Activated naive CD4-positive, alpha-beta T cell treated with Interleukin-2 at 50 U/mL for 16 hours (primary cell): ENCODE measurements at regions not wholly inside any gene's neighbourhood (a gene's known extent, or its start where the extent isn't known, plus 50 kb on each side); places are given as distances from the start of the nearest gene placed in this dataset.
"Not testable (repeated sequence)": the region's sequence is repeated elsewhere in the genome, so short reads cannot be mapped to it uniquely, and the experiment has no call there.

ENCODE experiments used
- DNase-seq: peaks from one replicate; pipeline ENCODE4 v3.0.0-alpha.2; 2020

DNA sequence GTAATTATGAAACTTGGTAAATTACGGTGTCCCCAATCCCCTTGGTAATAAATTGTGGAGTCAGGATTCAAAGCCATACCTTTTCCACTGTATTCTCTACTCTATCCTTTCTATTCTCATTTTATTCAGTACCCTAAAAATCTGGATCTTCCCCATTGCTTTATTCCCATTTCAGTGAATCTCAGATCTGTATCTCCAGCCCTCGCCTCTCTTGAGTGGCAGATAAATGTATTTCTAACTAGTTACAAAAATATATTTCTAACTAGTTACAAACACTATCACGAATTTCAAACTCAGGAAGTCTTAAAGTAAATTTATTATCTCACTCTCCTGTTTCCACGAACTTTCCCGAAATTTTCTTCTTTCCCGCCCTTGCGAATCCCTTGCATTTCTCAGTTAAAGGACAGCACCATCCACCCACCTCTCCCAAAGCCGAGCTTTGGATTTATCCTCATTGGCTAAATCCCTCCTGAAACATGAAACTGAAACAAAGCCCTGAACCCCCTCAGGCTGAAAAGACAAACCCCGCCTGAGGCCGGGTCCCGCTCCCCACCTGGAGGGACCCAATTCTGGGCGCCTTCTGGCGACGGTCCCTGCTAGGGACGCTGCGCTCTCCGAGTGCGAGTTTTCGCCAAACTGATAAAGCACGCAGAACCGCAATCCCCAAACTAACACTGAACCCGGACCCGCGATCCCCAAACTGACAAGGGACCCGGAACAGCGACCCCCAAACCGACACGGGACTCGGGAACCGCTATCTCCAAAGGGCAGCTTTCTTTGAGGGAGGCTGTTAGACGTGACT lies 164.3 kb upstream of the PABPC3 start:
- DNase-seq: no peak

DNA sequence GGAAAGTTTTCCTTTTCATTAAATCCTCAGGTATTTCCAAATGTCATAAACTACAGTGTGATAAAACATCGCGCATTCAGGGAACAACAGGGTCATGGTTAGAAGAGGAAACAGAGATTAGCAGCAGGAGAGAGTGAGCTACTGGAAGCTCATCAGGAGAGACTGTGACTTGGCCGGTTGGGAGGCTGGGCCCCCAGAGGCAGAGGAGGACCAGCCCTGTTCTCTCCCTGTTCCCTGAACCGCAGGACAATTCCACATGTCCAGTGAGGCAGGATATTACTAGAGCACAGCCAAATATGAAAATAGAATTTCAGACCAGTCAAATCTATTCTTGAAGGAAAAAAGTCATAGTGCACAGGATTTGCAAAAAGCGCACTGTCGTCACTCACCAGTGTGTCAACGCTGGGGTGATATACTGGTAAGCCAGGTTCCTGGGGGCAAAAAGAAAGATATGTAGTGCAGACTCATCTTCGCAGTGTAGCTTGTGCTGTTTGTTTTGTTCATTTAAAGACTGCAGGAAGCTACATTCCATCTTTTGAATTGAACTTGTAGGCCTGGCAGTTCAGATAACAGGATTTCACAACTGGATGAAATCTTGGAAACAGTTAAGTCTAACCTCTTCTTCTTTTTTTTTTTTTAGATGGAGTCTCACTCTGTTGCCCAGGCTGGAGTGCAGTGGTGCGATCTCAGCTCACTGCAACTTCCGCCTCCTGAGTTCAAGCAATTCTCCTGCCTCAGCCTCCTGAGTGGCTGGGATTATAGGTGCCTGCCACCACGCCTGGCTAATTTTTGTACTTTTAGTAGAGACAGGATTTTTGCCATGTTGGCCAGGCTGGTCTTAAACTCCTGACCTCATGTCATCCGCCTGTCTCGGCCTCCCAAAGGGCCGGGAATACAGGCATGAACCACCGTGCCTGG lies 162.6 kb upstream of the PABPC3 start:
- not testable (repeated sequence) for DNase-seq

DNA sequence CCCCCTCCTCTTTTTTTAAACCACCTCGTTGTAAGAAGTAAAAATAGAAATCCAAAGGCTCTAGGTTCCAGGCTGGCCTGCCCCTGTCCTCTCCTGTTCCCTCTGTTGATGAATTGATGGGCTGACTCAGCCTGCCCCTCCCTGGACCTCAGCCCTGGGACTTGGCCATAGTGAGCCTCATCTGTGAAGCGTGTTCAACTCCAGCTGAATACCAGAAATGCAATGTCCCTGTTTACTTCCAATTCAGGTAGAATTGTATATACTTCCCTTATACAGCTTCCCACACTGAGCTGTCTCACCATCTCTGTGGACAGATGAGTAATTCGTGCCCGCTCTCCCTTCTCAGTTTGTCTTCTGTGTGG lies 161.9 kb upstream of the PABPC3 start:
- not testable (repeated sequence) for DNase-seq

DNA sequence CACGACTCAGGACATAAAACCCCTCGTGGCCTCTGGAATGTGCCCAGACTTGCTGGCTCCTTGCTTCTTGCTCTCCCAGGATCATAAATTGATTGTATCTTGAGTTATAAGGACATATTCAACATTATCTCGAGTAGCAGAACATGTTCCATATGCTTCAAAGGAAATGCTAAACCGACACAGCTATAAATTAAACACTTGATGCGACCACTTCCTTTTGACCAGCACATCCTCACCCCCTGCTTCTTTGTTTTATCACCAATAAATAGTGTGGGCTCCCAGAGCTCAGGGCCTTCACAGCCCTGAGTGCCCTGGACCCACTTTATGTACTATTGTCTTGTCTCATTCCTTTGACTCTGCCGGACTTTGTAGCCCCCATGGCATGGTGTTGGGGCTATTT lies 157.0 kb upstream of the PABPC3 start:
- DNase-seq: no peak

DNA sequence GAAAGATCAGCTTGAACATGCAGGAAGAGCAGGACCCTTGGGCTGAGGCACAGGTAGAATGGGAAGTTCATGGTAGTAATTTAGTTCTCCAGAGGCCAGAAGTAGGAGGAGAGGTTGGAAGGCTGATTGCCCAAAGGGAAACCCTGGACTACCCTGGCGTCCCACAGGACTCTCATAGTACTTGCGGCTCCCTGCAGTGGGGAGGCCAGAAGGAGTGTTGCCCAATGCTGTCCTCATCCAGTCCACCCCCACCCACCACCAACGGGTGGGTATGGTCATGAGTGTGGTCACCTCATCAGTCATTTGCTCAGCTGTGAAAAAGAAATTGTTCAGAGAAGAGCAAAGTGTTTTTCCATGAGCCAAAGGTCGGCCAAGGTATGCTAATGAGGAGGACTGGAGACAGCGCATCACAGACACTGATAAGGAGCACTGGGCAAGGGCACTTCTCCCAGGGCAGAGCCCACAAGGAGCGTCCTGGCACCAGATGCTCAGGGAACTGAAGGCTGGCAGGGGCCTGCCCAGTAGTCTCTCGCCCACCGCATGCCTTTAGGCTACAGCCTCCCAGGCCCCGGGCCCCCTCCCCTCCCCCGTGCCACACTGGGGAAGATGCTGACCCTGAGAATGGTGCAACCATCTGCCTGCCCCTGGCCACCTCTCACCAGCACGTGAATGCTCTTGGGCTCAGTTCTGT lies 154.8 kb upstream of the PABPC3 start:
- DNase-seq: not testable (repeated sequence)

DNA sequence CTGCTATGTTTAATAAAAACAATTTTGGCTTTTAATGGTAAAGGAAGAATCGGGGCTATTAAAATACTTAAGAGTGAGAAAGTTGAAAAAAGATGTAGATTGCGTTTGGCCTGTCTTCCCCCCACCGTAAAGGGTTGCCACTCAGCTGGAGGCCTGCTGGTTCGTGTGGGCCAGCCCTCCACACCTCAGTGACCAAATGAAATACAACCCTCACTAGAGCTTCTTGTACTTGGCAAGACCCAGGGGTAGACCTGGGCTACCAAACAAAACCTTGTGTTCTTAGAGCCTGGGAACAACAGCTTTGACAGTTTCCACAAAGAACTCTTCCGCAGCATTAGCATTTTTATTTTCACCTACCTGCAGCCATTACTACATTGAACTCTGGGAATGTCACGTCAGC lies 152.8 kb upstream of the PABPC3 start:
- DNase-seq: no peak

DNA sequence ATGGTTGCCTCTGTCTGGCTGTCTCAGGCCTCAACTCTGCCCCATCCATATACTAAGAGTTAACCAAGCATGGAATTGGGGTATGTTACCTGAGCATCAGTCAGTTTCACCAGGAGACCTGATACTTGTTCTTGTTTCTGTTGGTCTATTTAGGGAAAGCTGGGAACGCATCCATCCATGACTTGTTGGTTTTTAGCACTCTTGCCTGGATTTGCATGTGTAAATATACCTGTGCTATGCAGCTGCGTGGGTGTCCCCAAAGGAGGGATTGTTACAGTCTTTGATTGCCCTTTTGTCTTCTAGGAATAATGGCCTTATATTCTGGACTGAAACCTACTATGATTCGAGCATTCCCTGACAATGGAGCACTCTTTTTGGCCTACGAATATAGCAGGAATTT lies 151.9 kb upstream of the PABPC3 start:
- not testable (repeated sequence) for DNase-seq

DNA sequence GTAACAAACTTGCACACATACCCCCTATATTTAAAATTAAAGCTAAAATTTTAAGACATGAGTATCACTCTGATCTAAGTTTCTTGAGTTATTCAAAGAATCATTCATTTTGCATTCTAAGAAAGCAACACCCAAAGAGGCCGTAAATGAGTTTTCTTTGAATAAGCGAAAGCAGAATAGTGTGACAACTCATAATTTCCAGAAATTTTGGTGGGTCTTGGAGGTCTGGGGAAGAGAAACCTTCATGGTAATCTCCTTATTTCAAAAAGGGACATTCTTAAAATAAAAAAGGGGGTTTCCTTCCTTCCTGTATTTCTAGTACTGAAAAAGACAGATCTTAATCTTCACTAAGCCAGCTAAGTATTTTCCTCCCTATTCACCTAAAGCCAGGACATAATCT lies 147.0 kb upstream of the PABPC3 start:
- not testable (repeated sequence) for DNase-seq

DNA sequence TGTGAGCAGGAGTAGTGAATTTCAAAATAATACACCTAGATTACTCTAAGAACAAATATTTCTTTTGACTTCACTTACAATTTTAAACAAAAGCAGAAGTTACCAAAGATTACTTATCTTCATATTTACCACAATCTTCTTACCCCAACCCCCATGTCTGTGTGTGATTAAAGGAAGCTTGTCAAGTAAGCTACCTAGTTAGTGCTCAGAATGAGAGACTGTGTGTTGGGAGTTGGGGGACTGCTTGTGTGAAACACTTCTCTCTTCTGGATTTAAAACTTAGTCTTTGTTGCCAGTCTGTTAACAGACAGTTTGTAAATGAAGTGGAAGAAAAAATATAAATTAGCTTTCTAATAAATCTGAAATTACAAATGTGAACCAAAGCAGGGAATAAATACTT lies 145.3 kb upstream of the PABPC3 start:
- not testable (repeated sequence) for DNase-seq

DNA sequence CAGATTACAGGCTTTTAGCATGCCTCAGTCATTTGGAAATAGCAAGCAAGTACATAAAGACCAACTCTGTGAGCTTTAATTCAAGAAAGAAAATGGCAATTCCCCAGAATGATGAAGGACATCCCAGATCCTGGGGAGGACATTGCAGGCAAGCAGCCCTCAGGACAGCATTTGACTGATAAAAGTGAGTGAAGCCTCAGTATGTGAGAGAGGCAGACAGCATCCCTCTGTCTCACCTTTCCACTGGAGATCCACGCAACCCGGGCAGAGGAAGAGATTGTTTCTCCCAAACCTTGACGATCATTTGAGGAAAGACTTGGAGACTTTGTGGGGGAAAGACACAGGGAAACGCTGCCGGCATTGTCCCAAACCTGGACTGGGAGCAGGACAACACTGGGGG lies 128.0 kb upstream of the PABPC3 start:
- not testable (repeated sequence) for DNase-seq

DNA sequence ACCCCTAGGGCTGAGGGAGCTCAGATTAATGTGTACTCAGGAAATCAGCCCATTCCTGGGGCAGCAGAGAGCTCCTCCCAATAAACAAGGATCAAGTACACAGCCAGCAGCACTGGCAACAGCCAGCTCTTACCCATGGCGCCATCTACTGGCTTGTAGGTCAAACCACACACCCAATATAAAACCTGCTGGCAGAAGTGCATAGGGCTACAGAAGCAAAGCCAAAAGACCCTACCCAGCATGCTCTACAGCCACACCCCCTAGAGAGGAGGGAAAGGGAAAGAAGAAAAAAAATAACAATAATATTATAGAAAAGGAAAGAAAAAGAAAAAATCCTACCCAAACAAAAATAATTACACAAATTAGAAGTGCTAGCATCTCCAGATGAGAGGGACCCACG lies 127.5 kb upstream of the PABPC3 start:
- DNase-seq: not testable (repeated sequence)

DNA sequence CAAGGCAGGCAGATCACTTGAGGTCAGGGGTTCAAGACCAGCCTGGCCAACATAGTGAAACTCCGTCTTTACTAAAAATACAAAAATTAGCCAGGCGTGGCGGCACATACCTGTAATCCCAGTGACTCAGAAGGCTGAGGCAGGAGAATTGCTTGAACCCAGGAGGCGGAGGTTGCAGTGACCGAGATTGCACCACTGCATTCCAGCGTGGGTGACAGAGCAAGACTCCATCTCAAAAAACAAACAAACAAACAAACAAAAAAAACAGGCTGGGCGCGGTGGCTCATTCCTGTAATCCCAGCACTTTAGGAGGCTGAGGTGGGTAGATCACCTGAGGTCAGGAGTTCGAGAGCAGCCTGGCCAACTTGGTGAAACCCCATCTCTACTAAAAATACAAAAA lies 122.8 kb upstream of the PABPC3 start:
- not testable (repeated sequence) for DNase-seq

DNA sequence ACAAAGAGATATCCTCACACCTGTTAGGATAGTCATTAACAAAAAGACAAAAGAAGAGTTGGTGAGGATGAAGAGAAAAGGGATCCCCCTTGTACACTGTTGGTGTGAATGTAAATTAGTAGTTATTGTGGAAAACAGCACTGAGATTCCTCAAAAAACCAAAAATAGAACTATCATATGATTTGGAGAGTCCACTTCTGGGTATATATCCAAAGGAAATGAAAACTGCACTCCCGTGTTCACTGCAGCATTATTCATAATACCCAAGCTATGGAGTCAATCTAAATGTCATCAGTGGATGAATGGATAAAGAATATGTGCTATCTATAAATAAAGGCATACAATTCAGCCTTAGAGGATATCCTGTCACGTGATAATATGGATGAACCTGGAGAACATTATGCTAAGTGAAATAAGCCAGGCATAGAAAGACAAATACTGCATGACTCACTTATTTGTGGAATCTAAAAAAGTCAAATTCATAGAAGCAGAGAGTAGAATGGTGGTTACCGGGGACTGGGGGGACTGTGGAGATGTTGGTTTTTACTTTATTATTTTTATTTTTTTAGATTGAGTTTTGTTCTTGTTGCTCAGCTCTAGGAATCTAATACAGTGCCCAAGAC lies 114.6 kb upstream of the PABPC3 start:
- DNase-seq: not testable (repeated sequence)

DNA sequence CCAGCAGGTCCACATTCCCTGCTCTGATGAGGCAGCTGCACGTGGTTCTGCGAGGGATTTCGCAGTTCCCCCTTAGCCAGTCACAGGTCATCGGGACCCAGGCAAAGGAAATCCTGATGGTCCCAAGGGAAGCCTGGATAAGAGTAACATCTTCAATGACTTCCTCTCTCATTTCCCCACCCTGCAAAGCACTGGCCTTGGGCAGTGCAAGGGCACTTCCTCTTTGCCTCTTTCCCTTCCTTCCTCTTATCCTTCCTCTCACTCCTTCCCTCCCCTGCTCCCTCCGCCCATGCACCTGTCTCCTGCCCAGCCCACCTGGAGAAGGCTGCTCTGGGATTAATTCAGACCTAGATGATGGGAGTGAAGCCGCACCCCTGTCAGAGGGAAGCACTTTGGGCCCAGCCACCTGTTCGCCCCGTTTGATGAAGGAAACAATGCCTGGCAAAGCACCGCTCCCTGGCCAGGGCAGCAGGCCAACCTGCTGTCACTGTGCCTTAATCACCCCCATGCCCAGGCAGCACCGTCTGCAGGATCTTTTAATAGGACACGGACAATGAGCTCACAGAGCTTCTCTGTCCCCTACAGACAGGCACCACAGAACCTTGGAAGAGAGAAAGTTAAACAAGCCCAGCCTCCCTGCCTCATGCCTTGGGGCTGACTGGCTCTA lies 113.5 kb upstream of the PABPC3 start:
- no peak for DNase-seq

DNA sequence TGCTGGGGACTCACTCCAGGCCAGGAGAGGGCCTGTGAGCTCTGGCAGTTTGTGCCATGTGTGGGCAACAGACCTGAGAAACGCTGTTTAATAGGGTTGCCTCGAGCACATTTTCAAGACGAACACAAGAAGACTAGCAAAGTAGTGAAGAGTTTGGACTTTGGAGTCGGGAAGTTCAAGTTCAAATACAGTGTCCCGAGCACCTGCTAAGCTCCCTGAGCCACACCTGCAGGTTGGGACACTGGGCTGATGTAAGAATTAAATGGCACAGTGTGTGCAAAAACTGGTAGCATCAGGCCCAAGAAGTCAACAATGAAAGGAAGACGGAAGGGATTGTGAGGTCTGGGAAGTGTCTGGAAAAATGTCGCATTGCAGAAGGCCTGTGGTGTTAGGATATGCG lies 112.8 kb upstream of the PABPC3 start:
- no peak for DNase-seq

DNA sequence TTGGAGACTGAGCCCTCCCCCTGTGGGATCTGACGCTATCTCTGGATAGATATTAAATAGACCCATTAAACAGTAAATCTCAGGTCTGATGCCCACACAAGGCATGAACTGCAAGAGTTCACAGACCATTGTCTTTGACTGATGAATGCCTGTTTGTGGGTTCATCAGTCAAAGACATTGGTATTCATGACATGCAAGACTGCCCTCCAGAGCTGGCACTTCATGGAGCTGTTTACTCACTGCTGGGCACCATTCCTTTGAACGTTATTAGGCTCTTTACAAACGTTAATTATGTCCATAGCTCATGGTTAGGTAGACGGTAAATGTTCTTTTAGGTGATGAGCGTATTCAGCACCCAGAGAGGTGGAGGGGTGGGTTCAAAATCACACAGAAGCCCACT lies 111.8 kb upstream of the PABPC3 start:
- no peak for DNase-seq

DNA sequence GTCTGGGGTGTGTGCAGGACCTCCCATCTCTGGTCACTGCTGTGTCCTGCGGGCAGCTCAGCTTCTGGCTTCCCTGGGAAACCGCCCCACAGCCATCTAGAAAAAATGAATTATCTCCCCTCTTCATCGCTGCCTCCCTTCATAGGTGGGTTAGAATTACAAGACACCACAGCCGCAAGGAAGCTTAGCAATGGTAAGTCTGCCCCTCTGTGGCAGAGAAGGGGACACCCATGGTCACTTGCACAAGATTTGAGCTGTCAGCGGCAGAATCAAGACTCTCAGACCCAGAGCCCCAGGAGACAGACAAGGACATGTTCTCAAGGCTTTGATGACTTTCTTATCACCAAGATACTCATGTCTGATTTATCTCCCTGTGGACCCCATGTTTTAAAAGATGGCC lies 110.8 kb upstream of the PABPC3 start:
- no peak for DNase-seq

DNA sequence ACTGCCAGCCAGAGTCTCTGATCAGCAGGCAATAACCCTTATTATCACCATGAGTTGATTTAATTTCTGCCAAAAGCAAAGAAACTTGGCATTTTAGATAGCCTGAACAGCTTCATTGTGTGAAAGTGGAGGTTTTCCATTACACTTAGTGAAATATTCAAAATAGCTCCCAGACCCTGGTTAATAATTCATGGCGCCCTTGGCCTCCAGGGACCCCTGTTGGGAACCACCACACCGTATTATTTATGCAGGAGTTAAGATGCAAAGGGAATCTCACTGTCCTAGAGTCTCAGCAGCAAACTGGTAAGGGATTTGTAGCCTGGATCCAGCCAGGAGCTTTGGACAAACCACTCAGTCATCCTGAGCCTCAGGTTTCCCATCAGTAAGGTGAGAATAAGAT lies 110.0 kb upstream of the PABPC3 start:
- DNase-seq: no peak

DNA sequence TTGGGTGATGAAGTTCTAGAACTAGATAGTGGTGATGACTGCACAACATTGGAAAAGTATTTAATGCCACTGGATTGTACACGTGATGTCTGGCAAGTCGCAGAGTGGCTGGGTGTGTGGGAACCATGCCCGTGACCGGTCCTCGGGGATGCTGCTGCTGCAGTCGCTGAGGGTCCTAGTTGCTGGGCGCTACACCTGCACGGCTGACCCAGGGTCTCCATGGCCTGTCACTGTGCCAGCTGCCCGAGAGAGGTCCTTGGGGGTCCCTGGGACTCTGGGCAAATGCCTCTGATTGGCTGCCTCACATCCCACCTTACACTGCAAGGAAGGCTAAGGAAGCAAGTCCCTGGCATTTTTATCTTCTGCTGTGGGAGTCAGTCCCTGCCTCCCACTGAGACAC lies 109.1 kb upstream of the PABPC3 start:
- no peak for DNase-seq

DNA sequence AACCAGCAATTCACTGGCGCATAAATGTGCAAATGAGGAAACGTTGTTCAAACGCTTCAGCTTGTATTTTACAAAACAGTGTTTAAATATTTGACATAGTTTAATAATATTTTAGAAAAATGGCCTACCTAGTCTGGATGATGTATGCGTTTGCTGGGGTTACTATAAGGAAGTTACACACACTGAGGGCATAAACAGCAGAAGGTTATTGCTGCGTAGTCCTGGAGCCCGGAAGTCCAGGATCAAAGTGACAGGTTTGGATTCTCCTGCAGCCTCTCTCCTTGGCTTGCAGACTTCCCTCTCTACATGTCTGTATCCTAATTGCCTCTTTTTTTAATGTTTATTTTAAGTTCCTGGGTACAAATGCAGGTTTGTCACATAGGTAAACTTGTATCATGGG lies 106.0 kb upstream of the PABPC3 start:
- not testable (repeated sequence) for DNase-seq

DNA sequence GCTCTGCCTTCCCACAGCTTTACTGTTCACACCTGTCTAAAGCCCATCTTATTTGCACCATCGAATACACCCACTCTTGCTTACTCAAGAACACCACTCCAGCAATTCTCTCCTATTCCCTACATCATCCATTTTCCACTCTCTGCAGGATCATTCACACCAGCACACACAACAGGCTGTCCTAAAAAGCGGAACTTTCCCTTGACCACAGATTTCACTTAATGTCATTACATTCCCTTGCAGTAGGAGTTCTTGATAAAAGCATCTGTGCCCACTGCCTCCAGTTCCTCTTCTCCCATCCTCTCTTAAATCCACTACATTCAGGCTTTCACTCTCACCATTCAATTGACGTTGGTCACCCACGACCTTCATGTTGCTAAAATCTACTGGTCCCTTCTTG lies 103.0 kb upstream of the PABPC3 start:
- not testable (repeated sequence) for DNase-seq

DNA sequence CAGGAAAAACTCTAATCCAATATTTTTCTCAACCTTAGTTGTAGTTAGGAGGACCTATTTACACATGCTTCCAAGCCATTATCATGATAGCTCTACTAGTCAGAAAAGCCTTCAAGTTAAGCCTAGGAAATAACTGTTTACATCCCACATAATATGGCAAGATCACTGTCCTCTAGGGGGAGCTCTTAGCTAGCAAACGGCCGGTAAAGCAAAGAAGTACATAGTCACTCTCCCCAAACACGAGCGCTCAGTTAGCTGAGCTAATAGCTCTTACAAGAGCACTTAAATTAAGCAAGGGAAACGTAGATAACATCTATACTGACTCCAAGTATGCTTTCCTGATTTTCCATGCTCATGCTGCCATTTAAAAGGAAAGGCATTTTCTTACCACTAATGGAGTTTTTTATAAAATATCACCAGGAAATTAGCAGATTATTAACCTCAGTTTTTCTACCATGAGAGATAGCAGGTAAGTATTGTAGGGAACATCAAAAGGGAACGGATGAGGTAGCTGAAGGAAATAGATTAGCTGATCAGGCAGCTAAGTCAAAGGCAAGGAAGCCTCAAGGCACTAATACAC lies 100.6 kb upstream of the PABPC3 start:
- DNase-seq: peak; percentile 52
